GM19468 (cell line): ENCODE measurements at regions not wholly inside any gene's neighbourhood (a gene's known extent, or its start where the extent isn't known, plus 50 kb on each side); places are given as distances from the start of the nearest gene placed in this dataset.
"Not testable (repeated sequence)": the region's sequence is repeated elsewhere in the genome, so short reads cannot be mapped to it uniquely, and the experiment has no call there.

Experiments used
- ATAC-seq: cut with Tn5 transposase; IDR thresholded peaks from one replicate; pipeline ENCODE4 v1.9.1; 2021; ENCODE audit warnings: mild to moderate bottlenecking, moderate library complexity, moderate number of reproducible peaks; ENCODE audit not compliant: unreplicated experiment; ENCODE audit errors: extremely low read depth

DNA sequence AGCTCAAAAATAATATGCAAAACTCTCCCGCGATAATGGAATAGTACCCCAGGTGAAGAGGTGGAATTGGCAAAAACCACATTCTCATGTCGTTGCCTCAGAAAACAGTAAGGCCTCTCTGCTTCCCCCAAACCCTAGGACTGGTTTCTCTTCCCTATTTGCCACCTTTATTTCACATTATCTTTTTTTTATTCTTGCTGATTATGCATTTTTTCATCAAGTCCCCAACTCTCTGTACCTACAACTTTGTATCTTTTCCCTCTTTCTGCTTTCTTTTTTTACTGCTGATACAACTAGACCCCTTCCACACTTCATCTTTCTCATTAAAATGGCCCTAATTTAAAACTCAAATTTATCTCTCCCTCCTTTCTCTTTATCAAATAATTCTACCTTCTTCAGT is 1472.2 kb downstream of the SUCLG1 start:
- ATAC-seq: no peak

DNA sequence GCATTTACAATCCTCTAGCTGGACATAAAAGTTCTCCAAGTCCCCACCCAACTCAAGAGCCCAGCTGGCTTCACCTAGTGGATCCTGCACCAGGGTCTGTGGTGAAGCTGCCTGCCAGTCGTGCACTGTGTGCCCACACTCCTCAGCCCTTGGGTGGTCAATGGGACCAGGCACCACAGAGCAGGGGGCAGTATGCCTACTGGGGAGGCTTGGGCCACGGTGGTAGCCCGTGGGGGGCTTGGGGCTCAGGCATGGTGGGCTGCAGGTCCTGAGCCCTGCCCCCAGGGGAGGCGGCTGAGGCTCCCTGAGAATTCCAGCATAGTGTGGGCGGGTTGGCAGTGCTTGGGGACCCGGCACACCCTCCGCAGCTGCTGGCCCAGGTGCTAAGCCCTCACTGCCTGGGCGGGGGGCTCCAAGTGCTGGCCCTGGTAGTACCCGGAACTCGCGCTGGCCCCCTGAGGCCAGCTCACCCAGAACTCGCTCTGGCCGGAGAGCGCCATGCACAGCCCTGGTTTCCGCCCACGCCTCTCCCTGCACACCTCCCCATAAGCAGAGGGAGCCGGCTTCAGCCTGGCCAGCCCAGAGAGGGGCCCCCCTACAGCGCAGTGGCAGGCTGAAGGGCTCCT is 1473.4 kb downstream of the SUCLG1 start:
- ATAC-seq: no peak

- no peak for ATAC-seq
These were observed 1490.7 kb downstream of the SUCLG1 start for GRCh38 chr2:82968358-82968757.

DNA sequence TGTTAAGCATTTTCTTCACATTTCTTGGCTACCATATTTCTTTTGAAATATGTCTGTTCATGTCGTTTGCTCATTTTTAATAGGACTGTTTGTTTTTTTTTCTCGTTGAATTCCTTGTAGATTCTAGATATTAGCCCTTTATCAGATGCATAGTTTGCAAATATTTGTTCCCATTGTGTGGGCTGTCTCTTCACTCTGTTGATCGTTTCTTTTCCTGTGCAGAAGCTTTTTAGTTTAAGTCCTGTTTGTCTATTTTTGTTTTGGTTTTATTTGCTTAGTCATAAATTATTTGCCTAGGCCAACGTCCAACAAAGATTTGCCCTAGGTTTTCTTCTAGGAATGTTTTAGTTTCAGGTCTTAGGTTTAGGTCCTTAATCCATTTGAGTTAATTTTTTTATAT is 1494.7 kb downstream of the SUCLG1 start:
- no peak for ATAC-seq

GRCh38 chr2:82959727-82960126 is 1499.4 kb downstream of the SUCLG1 start:
- ATAC-seq: no peak

GRCh38 chr2:82954868-82955267 is 1504.2 kb downstream of the SUCLG1 start:
- ATAC-seq: no peak

DNA sequence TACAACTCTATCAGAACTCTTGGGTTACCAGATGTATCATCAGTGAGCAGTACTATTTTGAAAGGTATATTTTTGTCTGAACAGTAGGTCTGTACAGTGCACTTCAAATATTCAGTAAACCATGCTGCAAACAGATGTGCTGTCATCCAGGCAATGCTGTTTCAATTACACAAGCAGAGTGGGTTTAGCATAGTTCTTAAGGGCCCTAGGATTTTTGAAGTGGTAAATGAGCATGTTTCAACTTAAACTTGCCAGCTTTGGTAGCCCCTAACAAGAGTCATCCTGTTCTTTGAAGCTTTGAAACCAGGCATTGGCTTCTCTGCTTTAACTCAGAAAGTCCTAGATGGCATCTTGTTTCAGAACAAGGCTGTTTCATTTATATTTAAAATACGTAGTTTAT is 1519.9 kb downstream of the SUCLG1 start:
- no peak for ATAC-seq

- ATAC-seq: not testable (repeated sequence)
These were observed 1520.7 kb downstream of the SUCLG1 start for GRCh38 chr2:82938321-82938845.

GRCh38 chr2:82913566-82913965 is 1545.5 kb downstream of the SUCLG1 start:
- no peak for ATAC-seq

DNA sequence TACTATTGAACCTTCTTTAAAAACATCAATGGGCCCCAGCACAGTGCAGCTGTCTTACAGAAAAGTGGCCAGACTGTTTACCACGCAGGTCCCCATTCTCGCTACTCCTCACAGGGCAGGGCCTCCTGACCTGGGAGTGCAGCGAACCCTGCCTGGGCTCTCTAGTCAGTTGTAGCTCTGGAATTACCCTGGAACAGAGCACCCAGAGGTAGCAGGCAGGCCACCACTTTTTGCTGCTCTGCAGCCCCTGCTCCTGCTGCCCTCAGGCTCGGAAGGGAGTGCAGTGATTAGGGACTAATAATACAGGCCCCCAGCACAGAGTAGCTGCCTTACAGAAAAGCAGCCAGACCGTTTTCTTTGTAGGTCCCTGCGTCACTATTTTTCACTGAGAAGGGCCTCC is 1563.0 kb downstream of the SUCLG1 start:
- no peak for ATAC-seq

GRCh38 chr2:82893190-82893589 is 1565.9 kb downstream of the SUCLG1 start:
- ATAC-seq: no peak

DNA sequence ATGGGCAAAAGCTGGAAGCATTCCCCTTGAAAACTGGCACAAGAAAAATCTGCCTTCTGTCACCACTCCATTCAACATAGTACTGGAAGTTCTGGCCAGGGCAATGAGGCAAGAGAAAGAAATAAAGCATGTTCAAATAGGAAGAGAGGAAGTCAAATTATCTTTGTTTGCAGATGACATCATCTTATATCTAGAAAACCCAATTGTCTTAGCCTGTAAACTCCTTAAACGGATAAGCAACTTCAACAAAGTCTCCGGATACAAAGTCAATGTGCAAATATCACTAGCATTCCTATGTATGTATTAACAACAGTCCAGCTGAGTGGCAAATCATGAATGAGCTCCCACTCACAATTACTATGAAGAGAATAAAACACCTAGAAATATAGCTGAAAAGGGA is 1579.3 kb downstream of the SUCLG1 start:
- no peak for ATAC-seq

DNA sequence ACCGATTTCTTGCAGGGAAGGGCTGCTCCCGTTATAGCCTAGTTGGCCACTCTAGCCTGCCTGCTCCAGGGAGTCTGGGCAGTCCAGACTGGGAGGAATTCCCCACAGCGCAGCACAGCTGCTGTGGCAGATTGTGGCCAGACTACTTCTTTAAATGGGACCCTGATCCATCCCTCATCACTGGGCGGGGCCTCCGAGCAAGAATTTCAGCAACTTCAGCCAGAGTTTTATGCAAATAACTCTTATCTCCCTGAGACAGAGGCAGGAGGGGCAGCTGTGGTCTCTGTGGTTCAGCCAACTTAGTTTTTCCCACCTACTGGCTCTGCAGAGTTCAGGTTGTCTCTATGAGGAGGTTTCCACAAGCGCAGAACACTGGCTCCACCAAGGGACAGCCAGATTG is 1583.2 kb downstream of the SUCLG1 start:
- no peak for ATAC-seq

DNA sequence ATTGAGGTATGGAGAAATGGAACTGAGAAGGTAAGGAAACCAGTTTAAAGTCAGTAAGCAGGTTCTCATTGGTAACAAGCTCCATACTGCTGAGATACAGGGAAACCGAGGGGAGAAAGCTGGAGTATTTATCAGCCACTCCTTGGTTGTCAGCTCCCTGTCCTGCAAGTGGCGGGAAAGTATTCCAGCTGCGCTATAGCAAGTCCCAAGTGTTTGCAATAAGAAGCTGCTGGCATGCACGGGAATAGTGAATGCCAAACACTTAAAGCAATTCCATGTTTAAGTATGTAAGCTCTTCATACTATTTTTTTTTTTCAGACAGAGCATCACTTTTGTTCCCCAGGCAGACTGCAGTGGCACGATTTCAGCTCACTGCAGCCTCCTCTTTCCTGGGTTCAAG is 1601.1 kb downstream of the SUCLG1 start:
- ATAC-seq: no peak

GRCh38 chr2:82853299-82853698 is 1605.8 kb downstream of the SUCLG1 start:
- no peak for ATAC-seq

DNA sequence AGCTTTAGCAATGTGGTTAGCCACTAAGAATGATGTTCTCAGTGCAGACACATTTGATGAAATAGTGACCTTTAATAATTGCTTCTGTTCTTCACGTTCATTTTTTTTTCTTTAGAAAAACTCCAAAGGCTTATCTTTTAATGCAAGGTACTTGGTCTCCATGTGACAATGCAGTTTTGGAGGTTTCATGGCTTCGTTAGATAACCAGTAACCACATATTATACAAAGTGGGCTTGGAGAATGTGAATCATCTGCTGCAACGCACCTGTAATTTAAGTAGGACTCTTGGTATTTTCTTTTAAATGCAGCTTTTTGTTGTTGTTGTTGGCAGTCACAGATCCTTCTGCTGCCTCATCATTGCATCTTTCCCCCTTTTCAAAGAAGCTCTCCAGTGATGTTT is 1606.3 kb downstream of the SUCLG1 start:
- no peak for ATAC-seq

GRCh38 chr2:82848285-82848684 is 1610.8 kb downstream of the SUCLG1 start:
- no peak for ATAC-seq

DNA sequence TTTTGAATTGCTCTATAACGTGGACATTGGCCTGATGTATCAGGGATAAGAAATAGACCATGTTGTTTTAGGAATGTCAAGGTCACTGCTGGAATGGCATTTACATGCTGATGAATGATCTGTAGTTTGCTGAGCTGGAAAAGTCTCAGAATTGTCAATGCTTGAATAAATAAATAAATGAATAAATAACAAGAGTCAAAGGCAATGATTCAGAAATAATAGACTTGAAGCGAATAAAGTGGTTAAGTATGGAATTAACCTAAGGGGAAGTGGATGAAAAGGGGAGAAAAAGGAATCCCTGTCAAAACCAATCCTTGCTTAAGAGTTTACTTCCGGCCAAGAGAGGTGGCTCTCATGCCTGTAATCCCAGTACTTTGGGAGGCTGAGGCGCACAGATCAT is 1620.0 kb downstream of the SUCLG1 start:
- no peak for ATAC-seq

DNA sequence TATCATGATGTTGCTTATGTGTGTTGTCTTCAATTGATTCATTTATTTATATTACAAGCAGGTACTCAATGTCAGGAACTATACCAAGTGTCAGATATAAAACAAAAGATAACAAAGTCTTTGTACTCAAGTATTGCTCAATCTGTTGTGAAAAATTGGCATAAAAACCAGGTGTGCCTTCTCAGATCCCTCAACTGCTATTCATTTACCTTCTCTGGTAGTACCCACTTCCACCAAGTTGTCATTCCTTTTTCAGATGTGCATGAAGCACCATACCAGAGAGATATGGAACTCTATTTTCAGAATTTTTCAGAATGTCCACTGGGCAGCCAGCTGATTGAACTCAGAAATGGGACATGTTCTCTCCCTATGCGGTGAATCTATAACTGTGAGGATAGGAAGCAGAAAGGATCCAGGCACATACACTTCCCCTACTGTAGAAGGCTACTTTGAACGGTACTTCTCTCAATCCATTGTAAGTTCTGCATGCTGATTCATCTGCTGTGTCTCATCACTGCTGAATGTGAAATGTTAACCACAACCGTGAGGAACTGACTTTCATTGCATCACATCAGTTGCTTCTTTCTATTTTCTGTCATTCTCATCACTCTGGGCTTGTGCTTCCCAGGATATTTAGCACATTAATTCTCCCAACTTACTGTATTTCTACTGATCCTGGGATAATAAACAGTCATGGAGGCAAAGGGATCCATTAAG is 1621.3 kb downstream of the SUCLG1 start:
- no peak for ATAC-seq

- no peak for ATAC-seq
These were observed 1624.2 kb downstream of the SUCLG1 start for GRCh38 chr2:82834893-82835292.

- ATAC-seq: no peak
These were observed 1631.7 kb downstream of the SUCLG1 start for GRCh38 chr2:82827426-82827825.

DNA sequence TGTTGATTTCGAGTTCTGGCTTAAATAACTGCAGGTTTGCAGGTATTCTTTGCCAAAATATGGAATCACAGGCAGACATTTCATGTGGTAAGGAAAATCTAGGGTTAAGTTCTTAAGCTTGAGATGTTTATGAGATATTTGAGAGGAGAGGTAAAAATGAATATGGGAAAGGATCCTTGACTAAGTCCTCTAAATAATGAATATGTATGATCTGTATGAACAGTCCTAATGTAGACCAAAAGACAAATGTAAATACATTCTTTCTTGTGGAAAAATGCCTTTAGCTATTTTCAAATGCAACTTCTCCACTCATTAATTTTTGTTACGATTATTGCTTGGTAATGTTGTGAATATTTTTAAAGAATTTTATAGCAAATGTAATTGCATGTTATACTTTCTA is 1632.6 kb downstream of the SUCLG1 start:
- ATAC-seq: no peak
